Bronchial epithelial cell (primary cell): ENCODE measurements at regions not wholly inside any gene's neighbourhood (a gene's known extent, or its start where the extent isn't known, plus 50 kb on each side); places are given as distances from the start of the nearest gene placed in this dataset.

Source experiments
- DNase-seq: peaks from one replicate; pipeline ENCODE4 v3.0.0-alpha.2; 2010; ENCODE audit warnings: low read depth
- FAIRE-seq: peaks from 2 replicates; lab custom pipeline; 2011; peaks lifted over from hg19 to GRCh38; lab: Jason Lieb, UNC
- H3K27me3 ChIP-seq: 2 replicates; pipeline ENCODE4 v1.5.1; 2011; ENCODE audit warnings: low read length; ENCODE audit not compliant: control insufficient read depth, insufficient read depth
- H3K36me3 ChIP-seq: 2 replicates; pipeline ENCODE4 v1.5.1; 2011; ENCODE audit warnings: low read length; ENCODE audit not compliant: control insufficient read depth, insufficient read depth
- H3K4me3 ChIP-seq: 2 replicates; pipeline ENCODE4 v1.5.1; 2011; ENCODE audit warnings: mild to moderate bottlenecking, low read depth, low read length, control low read depth
- TF ChIP-seq, protein P1 (sequence below): IDR thresholded peaks from 2 replicates; pipeline ENCODE4 v1.5.1; 2011; ENCODE audit warnings: mild to moderate bottlenecking, moderate library complexity, low read length, control low read depth, inconsistent platforms; ENCODE audit not compliant: insufficient read depth, severe bottlenecking

DNA sequence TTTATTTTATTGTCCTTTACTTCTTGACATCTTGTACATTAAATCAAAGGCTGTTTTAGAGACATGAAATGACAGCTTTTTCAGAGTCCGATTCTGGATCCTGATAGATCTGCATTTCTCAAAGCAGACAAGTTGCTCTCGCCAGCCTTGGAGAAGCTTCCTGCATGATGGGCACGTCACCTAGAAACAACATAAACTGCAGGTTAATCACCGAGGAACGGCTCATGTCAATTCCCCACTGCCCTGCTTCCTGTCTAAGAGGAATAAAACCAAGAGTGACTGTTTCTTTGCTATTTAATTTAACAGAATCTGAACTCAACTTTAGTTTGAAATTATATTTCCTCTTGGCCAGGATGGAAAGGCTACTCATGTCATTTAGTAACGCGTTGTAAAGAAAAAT is 77.0 kb downstream of the RWDD3 start:
- Histone ChIP-seq H3K27me3 (peaks cover 2% of the 10 kb centered on the region), H3K4me3 (no peak overlapping the region), H3K36me3 (no peaks in the 10 kb centered on the region)
- FAIRE-seq (no peak), DNase-seq (no peak)
- TF ChIP-seq, protein P1, sequence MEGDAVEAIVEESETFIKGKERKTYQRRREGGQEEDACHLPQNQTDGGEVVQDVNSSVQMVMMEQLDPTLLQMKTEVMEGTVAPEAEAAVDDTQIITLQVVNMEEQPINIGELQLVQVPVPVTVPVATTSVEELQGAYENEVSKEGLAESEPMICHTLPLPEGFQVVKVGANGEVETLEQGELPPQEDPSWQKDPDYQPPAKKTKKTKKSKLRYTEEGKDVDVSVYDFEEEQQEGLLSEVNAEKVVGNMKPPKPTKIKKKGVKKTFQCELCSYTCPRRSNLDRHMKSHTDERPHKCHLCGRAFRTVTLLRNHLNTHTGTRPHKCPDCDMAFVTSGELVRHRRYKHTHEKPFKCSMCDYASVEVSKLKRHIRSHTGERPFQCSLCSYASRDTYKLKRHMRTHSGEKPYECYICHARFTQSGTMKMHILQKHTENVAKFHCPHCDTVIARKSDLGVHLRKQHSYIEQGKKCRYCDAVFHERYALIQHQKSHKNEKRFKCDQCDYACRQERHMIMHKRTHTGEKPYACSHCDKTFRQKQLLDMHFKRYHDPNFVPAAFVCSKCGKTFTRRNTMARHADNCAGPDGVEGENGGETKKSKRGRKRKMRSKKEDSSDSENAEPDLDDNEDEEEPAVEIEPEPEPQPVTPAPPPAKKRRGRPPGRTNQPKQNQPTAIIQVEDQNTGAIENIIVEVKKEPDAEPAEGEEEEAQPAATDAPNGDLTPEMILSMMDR, result no peak

DNA sequence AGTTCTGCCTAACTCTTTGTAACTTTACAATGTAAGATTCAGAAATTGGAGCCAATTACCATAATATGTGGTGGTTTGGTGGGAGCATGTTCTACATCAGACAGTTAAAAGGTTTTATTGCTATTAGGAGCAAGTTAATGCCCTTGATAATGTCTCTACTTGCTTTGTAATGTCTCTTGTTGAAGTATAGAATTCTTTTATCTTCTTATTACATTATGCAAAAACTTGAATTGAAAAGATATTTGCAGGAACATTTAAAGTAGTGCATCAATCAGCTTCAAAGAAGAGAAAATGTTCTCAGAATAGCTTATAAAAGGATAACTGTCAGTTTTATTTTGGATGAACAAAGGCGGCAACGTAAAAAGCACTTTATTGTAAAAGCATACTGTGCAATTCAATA is 77.8 kb downstream of the RWDD3 start:
- no peak for DNase-seq
- H3K36me3 ChIP-seq, result no peaks in the 10 kb centered on the region
- TF ChIP-seq, protein P1, result no peak
- peaks cover 2% of the 10 kb centered on the region for H3K27me3 ChIP-seq
- FAIRE-seq, result no peak
- no peak overlapping the region for H3K4me3 ChIP-seq

DNA sequence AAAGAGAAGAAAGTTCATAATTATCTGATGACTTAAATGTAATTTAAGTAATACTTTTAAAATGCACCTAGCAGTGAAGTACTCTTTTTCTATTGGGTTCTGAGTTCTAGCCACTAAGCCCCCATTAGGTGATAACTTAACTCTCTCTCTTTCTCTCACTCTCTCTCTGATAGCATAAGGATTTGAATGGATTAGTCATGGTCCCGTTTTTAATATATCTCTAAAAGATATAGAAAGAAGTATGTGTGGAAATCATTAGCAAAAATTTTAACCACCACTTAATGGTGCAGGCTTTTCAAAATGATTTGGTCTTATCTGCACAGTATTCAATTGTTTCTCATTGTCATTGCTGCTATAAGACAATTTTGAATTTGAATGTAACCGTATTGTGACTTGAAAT is 78.2 kb downstream of the RWDD3 start:
- Histone ChIP-seq H3K36me3 (no peaks in the 10 kb centered on the region), H3K4me3 (no peak overlapping the region), H3K27me3 (peaks cover 2% of the 10 kb centered on the region)
- TF ChIP-seq, protein P1, result no peak
- DNase-seq (no peak), FAIRE-seq (no peak)

DNA sequence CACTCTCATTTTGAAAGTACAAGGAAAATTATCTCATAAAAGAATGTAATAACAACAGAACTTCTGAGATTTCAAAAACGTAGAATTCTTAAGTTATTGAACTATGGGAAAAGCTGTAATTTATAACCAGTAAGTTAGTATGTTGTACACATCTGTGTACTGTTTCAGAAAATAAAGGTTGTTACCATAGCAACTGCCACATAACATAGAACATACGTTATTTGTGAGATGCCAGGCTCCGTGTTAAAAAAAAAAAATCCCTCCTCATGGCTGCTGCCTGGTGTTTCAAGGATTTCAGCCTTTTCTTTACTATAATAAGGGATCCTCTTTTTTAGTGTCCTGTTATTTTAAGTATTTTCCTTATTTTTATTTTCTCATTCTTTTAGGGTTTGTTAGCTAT is 79.5 kb downstream of the RWDD3 start:
- DNase-seq (no peak), FAIRE-seq (no peak)
- TF ChIP-seq, protein P1, result no peak
- Histone ChIP-seq H3K4me3 (no peak overlapping the region), H3K27me3 (no peaks in the 10 kb centered on the region), H3K36me3 (no peaks in the 10 kb centered on the region)

DNA sequence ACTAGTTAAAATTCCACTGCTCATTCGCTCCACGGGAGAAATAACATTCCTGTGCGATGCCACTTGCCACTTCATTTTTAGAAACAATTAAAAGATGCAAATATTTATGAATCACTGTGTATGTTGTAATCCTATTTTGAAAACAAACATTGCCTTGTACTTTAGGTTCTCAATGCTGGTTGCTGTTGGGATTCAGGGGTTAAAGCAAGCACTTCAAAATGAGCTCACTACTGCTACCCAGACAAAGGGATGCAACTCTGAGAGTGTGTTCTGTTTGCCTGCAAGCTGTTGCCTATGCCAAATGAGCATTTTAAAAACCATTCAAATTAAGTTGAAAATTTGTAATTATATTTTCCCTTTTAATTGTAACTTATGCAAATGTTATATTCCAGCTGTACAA is 87.5 kb downstream of the RWDD3 start:
- TF ChIP-seq, protein P1, result no peak
- FAIRE-seq (no peak), DNase-seq (peak; percentile 18)
- Histone ChIP-seq H3K27me3 (no peaks in the 10 kb centered on the region), H3K4me3 (no peak overlapping the region), H3K36me3 (no peaks in the 10 kb centered on the region)

DNA sequence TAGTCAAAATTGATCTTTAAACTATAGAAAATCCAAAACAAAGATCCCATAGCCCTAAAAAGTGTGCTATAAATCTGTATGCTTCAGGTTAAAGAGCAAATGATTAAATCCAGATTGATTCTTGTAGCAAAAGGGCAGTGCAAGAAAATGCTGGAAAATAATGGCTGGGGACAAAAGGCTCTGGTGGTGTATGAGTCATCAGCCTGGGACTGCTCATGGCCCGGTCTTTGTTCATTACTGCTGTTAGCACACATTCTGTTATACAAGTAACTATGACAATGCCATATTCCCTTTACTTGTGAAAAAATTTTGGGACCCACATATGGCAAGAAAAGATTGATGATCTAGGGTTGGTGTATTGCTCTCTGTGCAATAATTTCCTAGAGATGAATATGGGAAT is 89.1 kb downstream of the RWDD3 start:
- Histone ChIP-seq H3K36me3 (no peaks in the 10 kb centered on the region), H3K4me3 (no peak overlapping the region), H3K27me3 (no peaks in the 10 kb centered on the region)
- peak; percentile 9 for DNase-seq
- TF ChIP-seq, protein P1, result no peak
- no peak for FAIRE-seq
